IMR-90 (cell line): ENCODE measurements at regions not wholly inside any gene's neighbourhood (a gene's known extent, or its start where the extent isn't known, plus 50 kb on each side); places are given as distances from the start of the nearest gene placed in this dataset.

ENCODE experiments used
- ATAC-seq: fragments of 200-7000 bp; cut with Tn5 transposase; 2 replicates; pipeline ENCODE4 v1.9.1; 2020; ENCODE audit warnings: low read depth, mild to moderate bottlenecking, moderate library complexity
- BruUV-seq: library from RNA; stranded (reverse); fragments of 400-500 nt; replicated peaks from 2 replicates; lab custom pipeline; 2021; lab: Mats Ljungman, UMichigan
- CTCF ChIA-PET: fragments of 300-600 bp; formaldehyde crosslinking; extraction: SDS; loops from one replicate; lab custom pipeline; 2021; ENCODE audit warnings: antibody characterized with exemption; lab: Yijun Ruan, JAX
- POLR2A ChIA-PET: fragments of 300-600 bp; sonication (Branson Sonifier 250); formaldehyde crosslinking; loops from one replicate; lab custom pipeline; 2022; ENCODE audit warnings: antibody characterized with exemption; ENCODE audit not compliant: unreplicated experiment; lab: Charles Lee
- DNase-seq: peaks from one replicate; pipeline ENCODE4 v3.0.0; 2013
- H2AFZ ChIP-seq: replicated peaks from 2 replicates; pipeline ENCODE3; 2013; ENCODE audit warnings: low read length, mild to moderate bottlenecking; ENCODE audit not compliant: poor library complexity
- H2AK5ac ChIP-seq: 2 replicates; pipeline ENCODE4 v1.6.1; 2013; ENCODE audit warnings: low read depth, low read length, inconsistent platforms
- H2AK9ac ChIP-seq: replicated peaks from 2 replicates; pipeline ENCODE3; 2013; ENCODE audit warnings: mild to moderate bottlenecking, low read depth, low read length, moderate library complexity; ENCODE audit not compliant: poor library complexity
- H2BK120ac ChIP-seq: 2 replicates; pipeline ENCODE4 v1.6.1; 2013; ENCODE audit warnings: low read depth, low read length, inconsistent platforms
- H2BK15ac ChIP-seq: 3 replicates; pipeline ENCODE4 v1.6.1; 2013; ENCODE audit warnings: low read depth, low read length, inconsistent platforms
- H2BK20ac ChIP-seq: 2 replicates; pipeline ENCODE4 v1.6.1; 2013; ENCODE audit warnings: low read depth, mild to moderate bottlenecking, inconsistent platforms, low read length, moderate library complexity
- H2BK5ac ChIP-seq: 2 replicates; pipeline ENCODE4 v1.6.1; 2013; ENCODE audit warnings: mild to moderate bottlenecking, low read depth, low read length, inconsistent platforms; ENCODE audit not compliant: poor library complexity, severe bottlenecking
- H3K14ac ChIP-seq: replicated peaks from 2 replicates; pipeline ENCODE4 v1.6.1; 2013; ENCODE audit warnings: low read depth, low read length, inconsistent platforms
- H3K18ac ChIP-seq: 2 replicates; pipeline ENCODE4 v1.6.1; 2013; ENCODE audit warnings: low read depth, low read length, control low read depth
- H3K23ac ChIP-seq: 2 replicates; pipeline ENCODE4 v1.6.1; 2013; ENCODE audit warnings: low read depth, low read length, inconsistent platforms
- H3K27ac ChIP-seq: 2 replicates; pipeline ENCODE4 v1.5.1; 2013; ENCODE audit warnings: mild to moderate bottlenecking, control low read depth, low read length; ENCODE audit not compliant: insufficient read depth
- H3K27me3 ChIP-seq: 2 replicates; pipeline ENCODE4 v1.6.1; 2013; ENCODE audit warnings: low read length; ENCODE audit not compliant: control insufficient read depth, insufficient read depth
- H3K36me3 ChIP-seq: 2 replicates; pipeline ENCODE4 v1.6.1; 2013; ENCODE audit warnings: low read length, mixed read lengths; ENCODE audit not compliant: control insufficient read depth, insufficient read depth
- H3K4ac ChIP-seq: 2 replicates; pipeline ENCODE4 v1.6.1; 2013; ENCODE audit warnings: low read depth, low read length, inconsistent platforms
- H3K4me1 ChIP-seq: 2 replicates; pipeline ENCODE4 v1.6.1; 2013; ENCODE audit warnings: low read length, mixed read lengths; ENCODE audit not compliant: control insufficient read depth, insufficient read depth
- H3K4me2 ChIP-seq: 2 replicates; pipeline ENCODE4 v1.6.1; 2013; ENCODE audit warnings: low read depth, mild to moderate bottlenecking, control low read depth, low read length, moderate library complexity
- H3K4me3 ChIP-seq: 2 replicates; pipeline ENCODE4 v1.5.1; 2013; ENCODE audit warnings: low read depth, mild to moderate bottlenecking, control low read depth, low read length, moderate library complexity; ENCODE audit not compliant: insufficient read depth
- H3K56ac ChIP-seq: 2 replicates; pipeline ENCODE4 v1.6.1; 2013; ENCODE audit warnings: low read length, inconsistent platforms; ENCODE audit not compliant: insufficient read depth; ENCODE audit errors: extremely low read depth
- H3K79me1 ChIP-seq, 2 experiments: 2 replicates each; pipeline ENCODE4 v1.6.1; 2013; ENCODE audit warnings: low read length in 2 of 2, inconsistent platforms in 1 of 2, low read depth in 1 of 2
- H3K9ac ChIP-seq: 2 replicates; pipeline ENCODE4 v1.6.1; 2013; ENCODE audit warnings: low read depth, low read length, control low read depth
- H3K9me1 ChIP-seq: 2 replicates; pipeline ENCODE4 v1.6.1; 2013; ENCODE audit warnings: low read length, inconsistent platforms; ENCODE audit not compliant: insufficient read depth
- H3K9me3 ChIP-seq: 2 replicates; pipeline ENCODE4 v1.6.1; 2013; ENCODE audit warnings: low read length; ENCODE audit not compliant: control insufficient read depth, insufficient read depth
- H4K20me1 ChIP-seq: 2 replicates; pipeline ENCODE4 v1.6.1; 2013; ENCODE audit warnings: low read length, inconsistent platforms; ENCODE audit not compliant: insufficient read depth
- H4K5ac ChIP-seq: 2 replicates; pipeline ENCODE4 v1.6.1; 2013; ENCODE audit warnings: mild to moderate bottlenecking, low read depth, low read length, control low read depth
- H4K8ac ChIP-seq, 2 experiments: 2 replicates each; pipeline ENCODE4 v1.6.1; 2013; ENCODE audit warnings: low read depth in 2 of 2, low read length in 2 of 2, control low read depth in 1 of 2, inconsistent platforms in 1 of 2
- H4K91ac ChIP-seq: 2 replicates; pipeline ENCODE4 v1.6.1; 2013; ENCODE audit warnings: low read depth, low read length, inconsistent platforms; ENCODE audit not compliant: insufficient read depth
- MAFK ChIP-seq: IDR thresholded peaks from 2 replicates; pipeline ENCODE4 v1.6.1; 2012; ENCODE audit warnings: low read depth, low read length, improper control_type of control experiment
- RAD21 ChIP-seq: IDR thresholded peaks from 2 replicates; pipeline ENCODE4 v1.6.1; 2012; ENCODE audit warnings: low read length, improper control_type of control experiment
- WGBS, 2 experiments: methylation state at CpG; one replicate each; pipeline versions ENCODE4 v1.1.5 to v1.1.7; 2013; ENCODE audit warnings: missing lambda C conversion rate in 2 of 2; ENCODE audit not compliant: insufficient read length in 1 of 2; ENCODE audit errors: extremely low coverage in 2 of 2; 5-methylcytosine and 5-hydroxymethylcytosine counted together
- dilution Hi-C: fragments of 300-500 bp; cut with HindIII; formaldehyde crosslinking; loops from one replicate; pipeline ENCODE4 v1.14.3; 2018; ENCODE audit warnings: low sequenced_read_pairs; ENCODE audit not compliant: unreplicated experiment
- in situ Hi-C: fragments of 300-500 bp; cut with MboI; formaldehyde crosslinking; loops from 3 replicates; pipeline ENCODE4 v1.14.3; 2019; ENCODE audit warnings: low sequenced_read_pairs, inconsistent platforms, mixed read lengths
- intact Hi-C: fragments of 100-400 bp; cut with micrococcal nuclease; formaldehyde crosslinking; loops from 2 replicates; pipeline ENCODE4 v1.10.0; 2022

DNA sequence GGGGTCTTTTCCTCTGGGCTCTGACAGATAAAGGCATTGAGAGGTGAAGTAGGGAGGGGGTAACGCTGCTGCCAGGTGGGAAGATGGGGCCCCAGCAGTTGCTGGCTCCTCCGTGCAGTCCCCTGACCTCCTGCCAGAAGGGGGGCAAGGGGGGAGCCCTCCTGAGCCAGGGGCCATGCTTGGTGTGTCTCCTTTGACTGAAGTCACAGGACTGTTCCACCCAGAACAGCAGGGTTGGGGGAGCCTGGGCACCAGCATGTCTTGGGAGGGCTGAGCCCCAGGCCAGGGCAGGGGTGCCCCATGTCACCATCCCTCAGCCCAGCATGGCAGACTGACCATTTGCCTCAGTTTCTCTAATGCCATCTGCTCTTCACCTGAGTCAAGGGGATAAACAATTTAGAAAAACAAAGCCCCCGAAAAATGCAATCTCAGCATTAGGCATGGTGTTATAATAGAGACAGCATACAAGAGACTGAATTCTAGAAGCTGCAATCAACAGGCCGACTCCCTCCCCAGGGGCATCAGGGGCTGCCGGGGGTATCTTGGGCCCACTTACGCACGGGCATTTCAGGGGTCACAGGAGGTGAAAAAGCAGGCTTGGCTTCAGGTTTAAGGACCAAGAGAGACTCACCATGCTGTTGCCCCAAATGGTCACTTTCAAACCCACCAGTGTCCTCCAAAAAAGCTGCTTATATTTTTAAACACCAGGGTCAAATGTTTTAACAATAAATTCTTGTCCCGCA, 108.6 kb upstream of the GPR26 start:
- H3K4ac ChIP-seq: no peak overlapping the region
- ATAC-seq (no peak), DNase-seq (no peak)
- no peaks in the 10 kb centered on the region for H3K4me1 ChIP-seq
- no peaks in the 10 kb centered on the region for H4K20me1 ChIP-seq
- H3K9me3 ChIP-seq: no peaks in the 10 kb centered on the region; the same call in 1 of the 2 replicates
- no peak overlapping the region for H3K56ac ChIP-seq
- CTCF ChIA-PET: interaction anchor here (0.8 to 1.5 kb wide), 2 partner anchors 512 to 514 kb away, joined by 3 to 4 read pairs; no protein-coding TSS in a partner anchor
- no peak overlapping the region for H2AFZ ChIP-seq
- no peaks in the 10 kb centered on the region for H3K36me3 ChIP-seq
- no peak overlapping the region for H4K5ac ChIP-seq
- H3K4me3 ChIP-seq: no peak overlapping the region
- no peak overlapping the region for H2BK20ac ChIP-seq
- no peak overlapping the region for H2BK120ac ChIP-seq
- H3K23ac ChIP-seq: no peak overlapping the region
- dilution Hi-C loops (no loop called here), intact Hi-C loops (no loop called here), in situ Hi-C loops (loop anchor here (10.0 to 25.0 kb wide), 2 partner anchors 513 to 895 kb away; a partner anchor contains a TSS)
- H3K27ac ChIP-seq: no peak overlapping the region
- POLR2A ChIA-PET: no interaction called here
- TF ChIP-seq RAD21 (no peak), MAFK (peak; percentile 43; the same call in 1 of the 2 replicates)
- H2AK5ac ChIP-seq: no peak overlapping the region
- H3K9me1 ChIP-seq: no peaks in the 10 kb centered on the region
- H2BK15ac ChIP-seq: no peak overlapping the region
- no peak overlapping the region for H3K4me2 ChIP-seq
- H3K79me1 ChIP-seq: no peaks in the 10 kb centered on the region
- H2BK5ac ChIP-seq: no peak overlapping the region
- no peak overlapping the region for H3K9ac ChIP-seq
- BruUV-seq: no TSS peak
- 31% methylated on average over 3 of the region's 8 CpGs; no CpG with 5 or more reads in 1 of the 2 experiments for WGBS, 2 experiments
- no peak overlapping the region for H4K8ac ChIP-seq
- no peak overlapping the region for H3K14ac ChIP-seq
- no peak overlapping the region for H4K91ac ChIP-seq
- H3K18ac ChIP-seq: no peak overlapping the region
- H2AK9ac ChIP-seq: no peak overlapping the region
- H3K27me3 ChIP-seq: no peaks in the 10 kb centered on the region
